LoVo (cell line): ENCODE measurements at regions not wholly inside any gene's neighbourhood (a gene's known extent, or its start where the extent isn't known, plus 50 kb on each side); places are given as distances from the start of the nearest gene placed in this dataset.

Source experiments
- DNase-seq: peaks from one replicate; pipeline ENCODE4 v3.0.0-alpha.2; 2016; ENCODE audit warnings: low spot score

DNA sequence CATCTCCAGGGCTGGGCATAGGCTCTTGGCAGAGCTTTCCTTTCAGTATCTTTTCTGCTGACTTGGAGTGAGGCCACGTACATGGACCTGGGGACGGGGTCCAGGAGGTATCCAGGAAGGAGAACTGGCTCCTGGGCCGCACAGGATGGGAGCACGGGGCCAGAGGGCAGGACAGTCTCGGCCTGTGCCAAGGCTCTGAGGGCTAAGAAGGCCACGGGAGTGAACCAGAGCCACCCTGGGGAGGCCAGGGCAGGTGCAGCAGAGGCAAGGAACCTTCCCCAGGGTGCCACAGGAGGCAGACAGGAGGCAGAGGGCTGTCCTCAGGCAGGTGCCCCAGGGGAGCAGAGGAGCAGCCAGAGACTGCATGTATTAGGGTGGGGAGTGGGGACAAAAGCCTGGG, 50.3 kb downstream of the PLXNA1 start:
- DNase-seq: no peak

- DNase-seq: no peak
Observed at GRCh38 chr3:127033786-127034185, 50.9 kb downstream of the PLXNA1 start.

DNA sequence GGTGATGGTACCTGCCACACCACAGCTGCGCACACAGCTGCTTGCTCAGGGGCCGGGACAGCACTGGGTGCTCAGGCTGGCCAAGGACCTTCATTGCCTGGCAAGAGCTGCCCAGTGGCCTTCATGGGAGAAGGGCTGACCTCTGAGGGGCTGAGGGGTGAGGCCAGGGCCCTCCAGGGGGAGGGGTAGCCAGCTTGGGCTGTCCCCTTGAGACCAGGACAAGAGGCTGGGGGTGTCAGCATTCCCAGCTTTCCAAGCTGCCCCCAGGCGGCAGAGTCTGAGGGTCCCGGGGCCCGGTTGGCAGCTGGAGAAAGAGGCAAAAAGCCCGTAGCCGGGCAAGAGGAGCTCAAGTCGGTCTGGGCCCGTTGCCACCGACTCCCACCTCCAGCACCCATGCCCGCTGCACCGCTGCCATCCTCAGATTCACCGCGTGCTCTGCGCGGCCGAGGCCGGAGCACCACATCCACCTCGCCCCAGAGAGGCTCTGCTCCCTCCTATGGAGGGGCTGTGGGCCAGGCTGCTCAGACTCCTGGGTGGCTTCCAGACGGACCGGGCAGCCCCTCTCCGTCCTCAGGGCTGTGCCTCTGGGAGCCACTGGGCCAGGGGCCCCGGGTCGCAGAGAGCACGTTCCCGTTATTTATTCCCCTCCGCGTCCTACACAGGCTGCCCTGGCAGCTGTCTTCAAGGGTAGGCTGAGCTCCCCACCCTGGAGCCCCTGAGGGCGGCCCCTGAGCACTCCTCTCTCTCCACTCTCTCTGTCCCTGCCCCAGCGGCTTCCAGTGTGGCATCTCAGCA, 51.5 kb downstream of the PLXNA1 start:
- DNase-seq: no peak

- DNase-seq: no peak
Observed at GRCh38 chr3:127034990-127035652, 52.2 kb downstream of the PLXNA1 start.

GRCh38 chr3:127035677-127036076, 52.8 kb downstream of the PLXNA1 start:
- DNase-seq: peak; percentile 37

GRCh38 chr3:127036209-127037020, 53.5 kb downstream of the PLXNA1 start:
- DNase-seq: no peak

GRCh38 chr3:127037021-127037400, 54.1 kb downstream of the PLXNA1 start:
- DNase-seq: no peak

GRCh38 chr3:127037418-127037841, 54.5 kb downstream of the PLXNA1 start:
- DNase-seq: no peak

DNA sequence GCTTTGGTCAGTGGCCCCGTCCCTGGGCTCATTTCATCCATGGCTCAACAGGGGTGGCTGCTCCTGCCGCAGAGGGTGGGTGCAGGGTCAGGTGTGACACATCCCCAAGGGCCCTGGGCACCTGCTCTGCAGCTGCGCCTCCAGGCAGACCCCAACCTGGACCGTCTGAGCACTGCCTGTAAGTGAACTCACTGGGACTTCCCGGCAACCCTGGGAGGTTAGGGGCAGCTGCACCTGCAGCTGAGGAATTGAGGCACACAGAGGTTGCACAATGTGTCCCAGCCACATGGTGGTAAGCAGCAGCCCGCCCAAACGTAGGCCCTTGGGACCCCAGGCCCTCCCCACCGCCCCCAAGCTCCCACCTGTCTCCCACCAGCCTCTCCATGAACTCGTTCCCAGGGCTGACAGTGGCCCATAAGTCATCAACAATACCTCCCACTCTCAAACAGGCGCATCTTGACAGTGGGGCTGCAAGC, 55.1 kb downstream of the PLXNA1 start:
- DNase-seq: no peak

GRCh38 chr3:127038466-127038865, 55.6 kb downstream of the PLXNA1 start:
- no peak for DNase-seq

- no peak for DNase-seq
Observed at GRCh38 chr3:127038923-127039581, 56.1 kb downstream of the PLXNA1 start.

GRCh38 chr3:127039719-127040118, 56.8 kb downstream of the PLXNA1 start:
- no peak for DNase-seq

DNA sequence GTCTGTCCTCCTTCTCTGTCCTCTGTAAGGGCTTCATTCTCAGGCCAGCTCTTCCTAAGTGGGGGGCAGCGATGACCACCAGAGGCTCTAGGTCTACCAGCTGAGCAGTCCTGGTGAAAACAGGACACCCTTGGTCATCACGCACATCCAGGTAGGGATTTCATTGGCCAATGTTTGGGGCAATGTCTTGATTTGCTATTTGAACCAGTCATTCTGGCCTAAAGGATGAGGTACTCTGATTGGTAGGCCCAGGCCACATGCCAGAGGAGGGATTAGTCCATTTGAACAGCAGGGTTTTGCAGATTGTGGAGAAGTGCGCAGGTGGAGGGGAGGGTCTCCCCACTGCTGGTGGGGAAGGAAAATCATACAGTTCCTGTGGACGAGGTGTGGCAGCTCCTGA, 57.3 kb downstream of the PLXNA1 start:
- DNase-seq: no peak

GRCh38 chr3:127041264-127041820, 58.4 kb downstream of the PLXNA1 start:
- no peak for DNase-seq

- no peak for DNase-seq
Observed at GRCh38 chr3:127041933-127042332, 59.0 kb downstream of the PLXNA1 start.

- no peak for DNase-seq
Observed at GRCh38 chr3:127042634-127043033, 59.7 kb downstream of the PLXNA1 start.

DNA sequence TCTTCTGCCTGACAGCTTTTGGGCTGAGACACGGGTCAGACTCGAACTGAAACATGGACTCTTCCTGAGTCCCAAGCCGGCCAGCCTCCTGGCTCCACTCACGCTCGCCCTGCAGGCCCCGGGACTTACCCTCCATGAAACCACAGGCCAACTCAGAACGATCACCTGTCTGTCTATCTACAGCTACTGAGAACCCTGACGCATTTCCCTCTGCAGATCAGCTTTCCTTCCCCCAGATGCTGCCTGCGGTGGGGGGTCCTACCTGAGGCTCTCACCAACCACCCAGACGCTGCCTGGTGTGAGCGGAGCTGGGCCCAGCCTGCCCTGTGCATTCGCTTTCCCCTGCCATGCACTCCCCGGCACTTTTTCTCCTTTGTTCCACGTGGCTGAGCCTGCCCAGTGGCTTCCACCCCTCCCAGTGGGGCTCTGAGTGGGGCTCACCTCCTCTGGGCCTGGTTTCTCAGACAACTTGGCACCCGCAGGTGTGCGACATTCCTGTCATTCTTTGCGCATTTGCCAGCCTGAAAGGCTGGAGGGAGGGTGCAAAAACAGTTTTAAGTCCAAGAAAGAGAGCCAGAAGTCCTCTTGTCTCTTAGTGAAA, 60.2 kb downstream of the PLXNA1 start:
- peak; percentile 33 for DNase-seq

DNA sequence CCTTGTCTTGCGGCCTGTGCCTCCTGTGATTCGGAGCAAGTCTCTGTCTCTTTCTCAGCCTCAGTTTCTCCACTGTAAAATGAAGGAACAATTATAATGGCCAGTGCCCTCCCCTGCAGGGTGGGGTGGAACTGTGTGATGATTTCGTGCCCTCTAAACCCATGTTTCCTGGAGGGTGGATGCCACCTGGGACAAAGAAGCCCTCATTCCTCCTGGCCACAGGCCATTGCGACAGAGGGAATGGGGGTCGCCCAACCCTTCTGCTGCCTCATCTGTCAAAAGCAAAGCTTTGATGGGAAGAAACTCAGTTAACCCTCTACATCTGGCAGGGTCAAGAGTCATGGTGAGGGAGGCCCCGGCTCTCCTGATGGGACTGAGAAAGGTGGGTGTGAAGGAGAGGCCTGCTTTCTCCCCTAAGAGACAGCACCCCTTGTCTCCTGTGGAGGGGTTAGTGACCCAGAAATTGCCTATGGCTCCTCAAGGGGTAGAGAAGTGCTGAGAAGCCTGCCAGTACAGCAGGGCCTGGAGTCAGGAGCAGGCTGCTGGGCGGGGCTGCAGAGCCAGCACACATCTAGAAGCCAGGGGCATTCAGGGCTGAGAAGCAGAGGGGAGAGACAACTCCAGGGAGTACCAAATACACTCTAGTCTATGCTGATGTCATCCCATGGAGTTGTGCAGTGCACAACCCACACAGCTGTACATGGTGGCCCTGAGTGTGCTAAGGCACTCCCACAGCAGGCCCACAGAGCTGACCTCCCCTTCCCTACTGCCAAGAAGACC, 61.0 kb downstream of the PLXNA1 start:
- DNase-seq: no peak

GRCh38 chr3:127044996-127045395, 62.1 kb downstream of the PLXNA1 start:
- peak; percentile 20 for DNase-seq

GRCh38 chr3:127045435-127046045, 62.6 kb downstream of the PLXNA1 start:
- no peak for DNase-seq
